Activated CD8-positive, alpha-beta memory T cell treated with anti-CD3 and anti-CD28 coated beads, Interleukin-2, amount 50 U/mL, for 24 hours (primary cell): ENCODE measurements at regions not wholly inside any gene's neighbourhood (a gene's known extent, or its start where the extent isn't known, plus 50 kb on each side); places are given as distances from the start of the nearest gene placed in this dataset.
"Not testable (repeated sequence)": the region's sequence is repeated elsewhere in the genome, so short reads cannot be mapped to it uniquely, and the experiment has no call there.

Experiments used
- DNase-seq: peaks from one replicate; pipeline ENCODE4 v3.0.0-alpha.2; 2020; ENCODE audit errors: extremely low read depth

DNA sequence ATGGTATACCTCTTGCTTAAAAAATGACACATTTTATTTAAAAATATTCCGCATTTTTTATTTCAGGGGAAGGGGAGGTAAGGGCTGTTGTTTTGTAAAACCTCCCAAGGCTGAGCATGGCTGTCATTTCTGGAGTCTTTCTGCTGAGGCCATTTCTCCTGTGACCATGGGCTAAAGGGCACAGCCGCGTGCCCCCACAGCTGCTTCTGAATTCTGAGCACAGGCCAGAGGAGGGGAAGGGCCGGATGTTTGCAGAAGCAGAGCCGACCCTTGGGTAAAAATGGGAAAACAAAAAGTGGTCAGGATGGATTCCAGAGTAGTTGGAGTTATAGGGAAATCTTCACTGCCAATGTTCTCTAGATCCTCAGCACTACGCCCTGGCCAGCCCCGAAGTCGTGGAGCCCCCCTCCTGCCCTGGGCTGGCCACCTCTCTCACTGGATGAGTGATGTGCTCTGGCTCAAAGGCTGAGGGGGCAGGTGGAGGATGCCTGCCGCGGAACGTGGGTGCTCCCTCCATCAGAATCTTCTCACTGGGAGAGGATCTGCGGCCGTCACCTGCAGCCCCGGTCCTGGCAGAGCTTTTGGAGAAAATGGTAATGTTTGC is 131.3 kb upstream of the ZEB1 start:
- DNase-seq, result no peak

DNA sequence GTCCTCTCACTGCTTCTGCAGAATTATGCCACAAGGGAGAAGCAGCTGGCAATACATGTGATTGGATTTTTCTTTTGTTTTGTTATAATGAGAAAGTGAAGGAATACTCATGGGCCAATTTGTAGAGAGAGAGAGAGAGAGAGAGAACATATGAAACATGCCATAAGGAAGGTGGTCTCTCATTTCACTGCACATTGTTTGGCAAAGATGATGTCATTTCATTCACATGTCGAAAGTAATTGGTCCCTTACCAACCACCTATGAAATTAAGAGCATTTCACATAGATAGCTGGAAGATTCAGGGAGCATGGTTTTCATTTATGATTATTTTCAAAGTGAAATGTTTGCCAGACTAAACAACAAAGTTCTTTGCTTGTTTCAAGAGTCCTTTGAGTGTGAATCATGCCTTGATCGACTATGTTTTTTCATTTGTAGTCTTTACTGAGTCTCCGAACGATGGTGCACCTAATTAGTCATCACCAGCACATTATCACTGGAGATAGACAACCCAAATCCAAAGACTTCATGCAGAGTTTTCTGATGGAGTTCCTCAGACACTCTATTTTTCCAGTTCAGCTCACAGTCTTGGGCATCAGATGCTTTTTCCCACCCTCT is 130.1 kb upstream of the ZEB1 start:
- no peak for DNase-seq

GRCh38 chr10:31190488-31190887 is 128.5 kb upstream of the ZEB1 start:
- no peak for DNase-seq

DNA sequence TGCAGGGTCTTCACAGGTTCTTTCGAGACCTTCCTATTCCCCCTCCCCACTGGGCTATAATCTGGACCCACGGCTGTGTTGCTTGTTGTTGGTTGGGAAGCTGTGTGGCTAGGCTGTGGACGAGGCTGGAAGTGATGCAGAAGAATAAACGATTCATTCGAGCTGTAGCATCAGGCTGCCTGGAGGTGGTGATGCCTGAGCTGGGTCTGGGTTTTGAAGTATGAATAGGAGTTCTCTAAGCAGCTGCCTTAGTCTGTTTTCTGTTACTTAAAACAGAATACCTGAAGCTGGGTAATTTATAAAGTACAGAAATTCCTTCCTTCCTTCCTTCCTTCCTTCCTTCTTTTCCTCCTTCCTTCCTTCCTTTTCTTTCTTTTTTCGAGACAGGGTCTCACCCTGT is 126.5 kb upstream of the ZEB1 start:
- DNase-seq, result no peak

GRCh38 chr10:31194986-31195385 is 124.0 kb upstream of the ZEB1 start:
- no peak for DNase-seq

DNA sequence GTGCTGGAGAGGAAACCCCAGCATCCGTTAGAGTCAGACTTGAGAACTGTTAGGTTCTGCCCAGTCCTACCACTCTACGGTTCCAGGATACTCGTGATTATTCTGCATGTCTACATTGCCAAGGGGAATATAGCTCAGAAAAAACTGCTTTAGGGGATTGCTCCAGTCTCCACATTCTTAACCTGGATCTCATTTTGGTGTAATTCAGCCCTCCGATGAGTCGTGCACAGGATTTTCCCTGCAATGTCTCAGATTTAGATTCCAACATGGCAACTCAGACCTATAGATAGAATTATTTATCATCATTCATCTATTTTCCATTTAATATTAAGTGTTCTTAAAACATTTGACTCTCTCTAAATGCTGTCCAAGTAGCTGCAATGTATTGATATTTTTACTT is 121.1 kb upstream of the ZEB1 start:
- DNase-seq, result no peak

DNA sequence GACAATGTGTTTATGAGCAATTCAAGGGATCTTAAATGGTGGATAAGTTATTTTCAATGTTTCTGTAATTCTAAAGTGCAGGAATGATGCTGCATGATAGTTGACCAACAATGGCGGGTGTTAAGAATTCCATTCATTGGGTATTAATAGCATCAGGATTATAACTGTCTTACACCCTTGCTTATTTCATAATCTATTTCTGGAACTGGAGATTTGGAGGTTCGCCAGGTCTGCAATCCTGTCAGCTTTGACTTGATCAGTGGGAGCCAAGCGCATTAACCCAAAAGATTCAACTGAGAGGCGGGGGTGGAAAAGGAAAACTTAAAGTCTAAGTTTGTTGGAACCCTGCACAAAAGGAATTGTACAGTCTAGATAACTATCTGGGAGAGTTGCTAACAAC is 114.9 kb upstream of the ZEB1 start:
- no peak for DNase-seq

DNA sequence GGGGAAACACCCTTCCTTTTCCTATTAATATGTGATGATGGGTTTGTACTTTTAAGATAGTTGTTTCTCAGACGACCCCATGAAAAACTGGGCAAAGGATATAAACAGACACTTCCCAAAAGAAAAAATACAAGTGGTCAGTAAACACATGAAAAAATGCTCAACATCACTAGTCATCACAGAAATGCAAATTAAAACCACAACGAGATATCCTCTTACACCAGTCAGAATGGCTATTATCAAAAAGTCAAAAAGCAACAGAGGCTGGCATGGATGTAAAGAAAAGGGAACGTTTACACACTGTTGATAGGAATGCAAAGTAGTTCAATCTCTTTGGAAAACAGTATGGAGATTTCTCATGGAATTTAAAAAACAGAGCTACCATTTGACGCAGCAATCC is 111.4 kb upstream of the ZEB1 start:
- DNase-seq, result no peak

- DNase-seq, result no peak
Observed at GRCh38 chr10:31209478-31209877, 109.5 kb upstream of the ZEB1 start.

- DNase-seq, result no peak
Observed at GRCh38 chr10:31210190-31210589, 108.8 kb upstream of the ZEB1 start.

DNA sequence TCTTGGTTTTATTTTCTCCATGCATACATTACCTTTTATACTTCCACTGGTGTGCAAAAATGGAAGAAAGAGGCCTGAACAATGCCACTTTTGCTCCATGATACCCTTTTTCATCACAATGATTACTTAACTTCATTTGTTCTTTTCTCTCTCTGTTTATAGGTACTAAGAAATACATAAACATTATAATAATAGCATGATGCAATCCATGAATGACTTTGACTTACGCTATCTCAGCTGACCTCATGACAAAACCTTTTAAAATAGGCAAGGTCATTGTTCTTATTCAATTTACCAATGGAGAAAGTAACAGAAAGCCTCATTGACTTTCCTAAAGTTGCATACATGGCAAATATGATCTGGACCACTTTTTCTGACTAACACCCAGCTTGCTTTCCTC is 105.1 kb upstream of the ZEB1 start:
- no peak for DNase-seq

DNA sequence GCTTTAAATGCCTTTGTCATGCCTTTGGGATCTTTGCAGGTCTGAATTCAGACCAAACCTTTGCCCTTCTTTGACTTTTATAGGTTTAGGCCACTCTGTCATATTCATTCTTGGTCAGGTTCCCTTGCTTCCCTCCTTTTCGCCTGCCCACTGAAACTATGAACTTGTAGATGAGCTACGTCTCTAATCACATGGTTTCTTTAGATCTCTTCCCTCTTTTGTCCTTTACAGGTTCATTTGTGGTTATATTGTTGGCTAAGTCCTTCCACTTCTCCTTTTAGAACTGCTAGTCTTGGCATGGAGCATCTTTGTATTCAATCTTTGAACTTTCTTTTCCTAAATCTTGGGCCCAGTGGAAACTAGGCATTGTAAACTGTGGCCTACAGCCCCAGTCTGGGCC is 104.0 kb upstream of the ZEB1 start:
- no peak for DNase-seq

- no peak for DNase-seq
Observed at GRCh38 chr10:31219306-31219705, 99.7 kb upstream of the ZEB1 start.

GRCh38 chr10:31228780-31229179 is 90.2 kb upstream of the ZEB1 start:
- not testable (repeated sequence) for DNase-seq

DNA sequence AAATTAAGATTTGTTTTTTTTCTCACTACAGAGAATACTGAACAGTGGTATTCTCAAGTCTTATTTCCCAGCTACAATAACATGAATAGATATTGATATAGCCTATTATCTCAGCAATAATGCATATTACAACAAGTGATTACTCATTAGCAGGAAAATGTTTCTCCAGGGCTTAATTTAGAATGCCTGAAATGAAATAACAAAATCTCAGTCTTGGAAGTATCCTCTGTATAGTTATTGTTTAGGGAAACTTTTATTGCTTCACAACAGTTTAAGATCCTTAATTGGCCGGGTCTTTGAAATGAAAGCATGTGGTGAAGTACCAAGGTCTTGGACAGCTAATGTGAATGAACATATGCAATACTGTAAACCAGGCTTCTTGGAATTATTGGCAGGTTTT is 79.1 kb upstream of the ZEB1 start:
- no peak for DNase-seq

GRCh38 chr10:31242902-31243301 is 76.1 kb upstream of the ZEB1 start:
- DNase-seq, result peak; percentile 35

GRCh38 chr10:31251118-31251517 is 67.9 kb upstream of the ZEB1 start:
- not testable (repeated sequence) for DNase-seq

- no peak for DNase-seq
Observed at GRCh38 chr10:31253237-31253636, 65.8 kb upstream of the ZEB1 start.

DNA sequence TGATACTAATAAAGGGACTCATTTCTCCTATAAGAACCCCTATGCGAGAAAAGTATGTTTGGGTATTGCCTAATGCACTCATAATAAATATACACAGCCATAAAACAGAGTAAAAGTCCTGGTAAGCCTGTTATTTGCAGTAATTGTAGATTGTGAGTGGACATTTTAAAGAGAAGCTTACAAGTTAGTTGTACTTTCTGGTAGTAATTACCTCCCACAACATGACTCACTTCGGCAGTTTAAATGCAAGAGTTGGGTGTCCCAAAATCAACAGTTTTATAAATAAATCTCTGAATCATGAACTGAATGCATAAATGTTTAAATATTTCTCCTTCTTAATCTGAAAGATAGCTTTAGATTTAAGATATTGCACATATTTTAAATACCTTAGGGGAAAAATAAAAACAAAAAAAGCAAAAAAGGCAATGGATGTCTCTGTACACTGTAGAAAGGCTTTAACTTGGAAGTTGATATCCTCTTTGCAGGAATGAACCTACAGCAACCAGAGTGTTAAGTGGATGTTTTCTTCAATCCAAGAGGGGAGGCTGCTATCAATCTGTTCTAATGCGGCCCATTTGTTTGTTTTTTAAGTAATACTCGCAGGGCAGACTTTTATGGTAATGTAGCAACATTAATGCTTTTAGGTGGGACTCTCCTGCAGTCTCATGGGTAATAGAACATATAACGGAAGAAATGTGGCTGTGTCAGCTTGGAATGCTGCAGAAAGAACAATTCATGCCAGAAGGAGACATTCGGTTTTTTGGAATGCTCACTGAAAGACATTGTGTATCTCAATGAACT is 57.3 kb upstream of the ZEB1 start:
- DNase-seq, result no peak

DNA sequence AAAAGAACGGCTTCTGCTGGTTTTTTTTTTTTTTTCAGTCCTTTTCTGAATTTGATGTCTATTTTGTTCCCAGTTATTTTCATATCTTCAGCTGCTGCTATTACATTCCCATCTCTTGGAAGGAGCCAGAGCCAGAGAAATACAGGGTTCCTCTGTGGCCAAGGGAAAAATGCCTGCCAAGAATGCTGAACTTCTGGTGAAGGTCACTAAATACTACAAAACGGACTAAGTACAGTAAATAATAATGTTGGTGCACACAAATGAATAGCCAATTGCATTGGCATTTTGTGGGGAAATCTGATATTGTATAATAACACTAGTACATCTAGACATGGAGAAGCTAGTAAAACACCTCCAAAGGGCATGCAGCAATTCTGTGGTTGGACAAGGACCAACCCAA is 56.3 kb upstream of the ZEB1 start:
- no peak for DNase-seq

DNA sequence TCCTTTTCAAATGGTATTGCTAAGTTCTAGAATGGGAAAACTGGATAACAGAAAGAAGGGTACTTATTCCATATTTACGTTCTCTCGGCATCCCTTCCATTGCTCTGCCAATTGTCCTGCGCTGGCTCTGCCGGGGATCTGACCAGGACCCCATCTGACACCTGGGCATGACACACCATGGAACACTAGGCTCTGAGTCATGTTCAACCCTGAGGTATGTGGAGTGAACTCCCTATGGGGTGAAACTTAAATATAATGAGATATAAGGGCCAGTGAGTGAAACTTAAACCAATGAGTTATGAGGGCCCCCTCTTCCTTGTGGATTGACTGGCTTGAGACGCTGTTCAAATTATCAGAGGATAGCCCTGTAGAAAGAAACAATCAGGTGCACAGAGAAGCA is 55.1 kb upstream of the ZEB1 start:
- DNase-seq, result no peak

DNA sequence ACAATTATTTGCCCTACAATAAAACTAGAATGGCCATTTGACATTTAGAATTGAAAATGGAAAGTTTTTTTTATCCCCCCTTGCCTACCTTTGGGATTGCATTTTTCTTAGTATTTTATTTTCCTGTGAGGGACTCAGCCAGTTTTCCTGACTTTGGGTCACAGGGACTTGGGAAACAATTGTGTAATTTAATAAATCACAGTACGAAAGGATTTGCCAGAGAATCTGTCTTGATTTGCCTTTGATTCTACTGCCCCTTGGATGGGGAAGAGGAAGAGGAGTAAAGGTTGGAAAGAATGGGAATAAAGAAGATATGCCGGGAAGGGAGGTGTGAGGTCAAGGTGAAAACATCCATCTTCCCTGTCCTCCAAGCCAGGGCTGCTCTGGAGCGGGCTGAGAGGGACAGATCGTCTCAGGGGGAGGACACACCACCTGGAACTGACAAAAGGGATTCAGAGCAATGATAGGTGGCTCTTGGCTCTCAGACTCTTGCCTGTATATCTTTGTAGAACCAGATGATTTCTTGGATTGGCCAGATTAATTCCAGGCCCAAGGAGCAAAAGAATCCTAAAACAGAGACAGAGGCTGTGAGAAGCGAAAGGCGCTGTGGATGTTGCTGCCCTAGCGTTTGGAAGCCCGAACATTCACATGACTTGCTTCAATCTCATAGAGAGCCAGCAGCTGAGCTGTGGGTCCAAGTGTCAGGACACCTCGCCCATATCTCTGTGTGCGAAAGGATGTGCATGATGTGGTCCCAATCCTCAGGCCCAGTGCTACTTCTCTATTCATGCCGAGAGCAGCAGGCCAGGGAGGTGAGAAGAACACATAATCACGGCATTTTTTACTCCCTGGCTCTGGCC is 50.3 kb upstream of the ZEB1 start:
- DNase-seq, result no peak
